GM12878 (cell line): ENCODE measurements at regions not wholly inside any gene's neighbourhood (a gene's known extent, or its start where the extent isn't known, plus 50 kb on each side); places are given as distances from the start of the nearest gene placed in this dataset.
"Not testable (repeated sequence)": the region's sequence is repeated elsewhere in the genome, so short reads cannot be mapped to it uniquely, and the experiment has no call there.

Experiments
- RFX5 ChIP-seq: IDR thresholded peaks from 2 replicates; pipeline ENCODE4 v1.6.1; 2011; ENCODE audit warnings: low read depth, low read length, improper control_type of control experiment
- SREBF2 ChIP-seq: IDR thresholded peaks from 2 replicates; pipeline ENCODE4 v1.6.1; 2012; ENCODE audit warnings: mild to moderate bottlenecking, low read length
- TF ChIP-seq, protein P1 (sequence below): fragments of 450-650 bp; IDR thresholded peaks from 2 replicates; pipeline ENCODE4 v1.6.1; 2014; ENCODE audit warnings: mild to moderate bottlenecking
- TF ChIP-seq, protein P2 (sequence below): IDR thresholded peaks from 2 replicates; pipeline ENCODE4 v1.6.1; 2011; ENCODE audit warnings: low read depth, low read length, improper control_type of control experiment, borderline replicate concordance
- TF ChIP-seq, protein P3 (sequence below), 3 experiments: IDR thresholded peaks in 2 of 3; conservative IDR thresholded peaks in 1 of 3; 2 replicates each; pipeline ENCODE4 v1.5.1; 2011; ENCODE audit warnings: low read depth in 3 of 3, low read length in 3 of 3, mild to moderate bottlenecking in 3 of 3, control low read depth in 2 of 3, moderate library complexity in 2 of 3, inconsistent platforms in 1 of 3, mixed read lengths in 1 of 3; ENCODE audit not compliant: control insufficient read depth in 2 of 3, insufficient read depth in 1 of 3; ENCODE audit errors: extremely low read depth in 1 of 3

DNA sequence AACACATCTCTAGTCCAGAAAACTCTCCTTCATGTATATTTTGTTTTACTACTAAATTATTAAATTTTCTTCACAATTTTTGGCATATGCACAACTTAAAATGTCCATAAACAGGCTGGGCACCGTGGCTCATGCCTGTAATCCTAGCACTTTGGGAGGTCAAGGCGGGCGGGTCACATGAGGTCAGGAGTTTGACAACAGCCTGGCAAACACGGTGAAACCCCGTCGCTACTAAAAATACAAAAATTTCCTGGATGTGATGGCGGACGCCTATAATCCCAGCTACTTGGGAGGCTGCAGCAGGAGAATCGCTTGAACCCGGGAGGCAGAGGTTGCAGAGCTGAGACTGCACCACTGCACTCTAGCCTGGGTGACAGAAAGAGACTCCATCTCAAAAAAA lies 739.9 kb upstream of the LRRTM4 start:
- TF ChIP-seq, protein P1, sequence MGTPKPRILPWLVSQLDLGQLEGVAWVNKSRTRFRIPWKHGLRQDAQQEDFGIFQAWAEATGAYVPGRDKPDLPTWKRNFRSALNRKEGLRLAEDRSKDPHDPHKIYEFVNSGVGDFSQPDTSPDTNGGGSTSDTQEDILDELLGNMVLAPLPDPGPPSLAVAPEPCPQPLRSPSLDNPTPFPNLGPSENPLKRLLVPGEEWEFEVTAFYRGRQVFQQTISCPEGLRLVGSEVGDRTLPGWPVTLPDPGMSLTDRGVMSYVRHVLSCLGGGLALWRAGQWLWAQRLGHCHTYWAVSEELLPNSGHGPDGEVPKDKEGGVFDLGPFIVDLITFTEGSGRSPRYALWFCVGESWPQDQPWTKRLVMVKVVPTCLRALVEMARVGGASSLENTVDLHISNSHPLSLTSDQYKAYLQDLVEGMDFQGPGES: not testable (repeated sequence)
- TF ChIP-seq, protein P2, sequence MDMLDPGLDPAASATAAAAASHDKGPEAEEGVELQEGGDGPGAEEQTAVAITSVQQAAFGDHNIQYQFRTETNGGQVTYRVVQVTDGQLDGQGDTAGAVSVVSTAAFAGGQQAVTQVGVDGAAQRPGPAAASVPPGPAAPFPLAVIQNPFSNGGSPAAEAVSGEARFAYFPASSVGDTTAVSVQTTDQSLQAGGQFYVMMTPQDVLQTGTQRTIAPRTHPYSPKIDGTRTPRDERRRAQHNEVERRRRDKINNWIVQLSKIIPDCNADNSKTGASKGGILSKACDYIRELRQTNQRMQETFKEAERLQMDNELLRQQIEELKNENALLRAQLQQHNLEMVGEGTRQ: not testable (repeated sequence)
- TF ChIP-seq, protein P3, sequence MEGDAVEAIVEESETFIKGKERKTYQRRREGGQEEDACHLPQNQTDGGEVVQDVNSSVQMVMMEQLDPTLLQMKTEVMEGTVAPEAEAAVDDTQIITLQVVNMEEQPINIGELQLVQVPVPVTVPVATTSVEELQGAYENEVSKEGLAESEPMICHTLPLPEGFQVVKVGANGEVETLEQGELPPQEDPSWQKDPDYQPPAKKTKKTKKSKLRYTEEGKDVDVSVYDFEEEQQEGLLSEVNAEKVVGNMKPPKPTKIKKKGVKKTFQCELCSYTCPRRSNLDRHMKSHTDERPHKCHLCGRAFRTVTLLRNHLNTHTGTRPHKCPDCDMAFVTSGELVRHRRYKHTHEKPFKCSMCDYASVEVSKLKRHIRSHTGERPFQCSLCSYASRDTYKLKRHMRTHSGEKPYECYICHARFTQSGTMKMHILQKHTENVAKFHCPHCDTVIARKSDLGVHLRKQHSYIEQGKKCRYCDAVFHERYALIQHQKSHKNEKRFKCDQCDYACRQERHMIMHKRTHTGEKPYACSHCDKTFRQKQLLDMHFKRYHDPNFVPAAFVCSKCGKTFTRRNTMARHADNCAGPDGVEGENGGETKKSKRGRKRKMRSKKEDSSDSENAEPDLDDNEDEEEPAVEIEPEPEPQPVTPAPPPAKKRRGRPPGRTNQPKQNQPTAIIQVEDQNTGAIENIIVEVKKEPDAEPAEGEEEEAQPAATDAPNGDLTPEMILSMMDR (IDR thresholded peaks at IDR 0.05 in 2 of 3, conservative IDR thresholded peaks at IDR 0.05 in 1 of 3; ENCODE audit: control insufficient read depth in 2 of 3, extremely low read depth in 1 of 3, insufficient read depth in 1 of 3, low read depth in 3 of 3, low read length in 3 of 3): not testable (repeated sequence)
- not testable (repeated sequence) for TF ChIP-seq SREBF2, RFX5
